ENCODE measurements at regions not wholly inside any gene's neighbourhood (a gene's known extent, or its start where the extent isn't known, plus 50 kb on each side); places are given as distances from the start of the nearest gene placed in this dataset.

DNA sequence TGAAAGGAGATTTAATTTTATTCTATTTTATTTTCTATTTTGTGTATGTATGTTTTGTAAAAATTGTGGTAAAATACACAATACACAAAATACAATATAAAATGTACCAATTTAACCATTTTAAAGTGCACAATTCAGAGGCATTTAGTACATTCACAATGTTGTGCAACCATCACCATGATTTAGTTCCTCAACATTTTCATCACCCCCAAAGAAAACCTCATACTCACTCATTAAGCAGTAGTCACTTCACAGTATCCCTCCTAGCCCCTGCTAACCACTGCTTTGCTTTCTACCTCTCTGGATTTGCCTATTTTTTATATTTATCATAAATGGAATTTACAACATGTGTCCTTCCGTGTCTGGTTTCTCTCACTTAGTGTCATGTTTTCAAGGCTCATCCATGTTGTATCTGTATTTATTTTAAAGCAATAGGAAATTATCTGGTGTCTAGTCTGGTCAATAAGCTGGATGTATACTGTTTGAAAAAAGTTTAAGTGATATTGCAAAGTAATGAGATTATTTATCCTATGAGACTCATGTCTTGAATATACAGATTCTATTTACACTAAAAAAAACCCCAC lies 77.9 kb upstream of the GLS start:
- Histone ChIP-seq H3K36me3 (ENCODE audit: control insufficient read depth in 2 of 2, insufficient read depth in 1 of 2, low read length in 2 of 2) (no peaks in the 10 kb centered on the region), H3K4me3 (ENCODE audit: low read depth, low read length) (no peak overlapping the region), H3K9me3 (ENCODE audit: control insufficient read depth, insufficient read depth, low read depth, low read length) (no peaks in the 10 kb centered on the region), H3K27ac (ENCODE audit: extremely low read depth, low read depth, low read length) (no peak overlapping the region), H3K4me1 (ENCODE audit: control insufficient read depth, insufficient read depth, low read length) (no peaks in the 10 kb centered on the region)
- TF ChIP-seq ZNF350 (tag by site-specific recombination; IDR thresholded peaks at IDR 0.05) = no peak
- TF ChIP-seq REPIN1 (tag by site-specific recombination; IDR thresholded peaks at IDR 0.05; ENCODE audit: low read depth) = no peak
- no peak for TF ChIP-seq ZNF223 (tag by site-specific recombination; IDR thresholded peaks at IDR 0.05)
- no peak for TF ChIP-seq ZNF133 (tag by site-specific recombination; IDR thresholded peaks at IDR 0.05)
- no peak for TF ChIP-seq ZNF423 (tag by site-specific recombination; IDR thresholded peaks at IDR 0.05)
- ChIA-PET CTCF (interaction anchor here (1.0 to 1.1 kb wide), 2 partner anchors 7 to 19 kb away, joined by 3 to 4 read pairs; no protein-coding TSS in a partner anchor), POLR2A (interaction anchor here (1.0 kb wide), 1 partner anchor 78 kb away, joined by 4 read pairs; the partner anchor contains the start of gene GLS)

- Histone ChIP-seq H3K4me1 (ENCODE audit: control insufficient read depth, insufficient read depth, low read length) (no peaks in the 10 kb centered on the region), H3K4me3 (ENCODE audit: low read depth, low read length) (no peak overlapping the region), H3K27ac (ENCODE audit: extremely low read depth, low read depth, low read length) (no peak overlapping the region), H3K36me3 (ENCODE audit: control insufficient read depth in 2 of 2, insufficient read depth in 1 of 2, low read length in 2 of 2) (no peaks in the 10 kb centered on the region), H3K9me3 (ENCODE audit: control insufficient read depth, insufficient read depth, low read depth, low read length) (no peaks in the 10 kb centered on the region)
- CTCF ChIA-PET = interaction anchor here (0.6 to 3.3 kb wide), 6 partner anchors 16 to 1055 kb away, joined by 3 to 17 read pairs (median 4); no protein-coding TSS in a partner anchor
- POLR2A ChIA-PET = no interaction called here
- no peak for TF ChIP-seq ZNF169 (tag by site-specific recombination; IDR thresholded peaks at IDR 0.05)
- no peak for TF ChIP-seq ZNF416 (tag by site-specific recombination; IDR thresholded peaks at IDR 0.05)
- no peak for TF ChIP-seq ZNF549 (tag by site-specific recombination; IDR thresholded peaks at IDR 0.05)
- no peak for TF ChIP-seq ZNF558 (tag by site-specific recombination; IDR thresholded peaks at IDR 0.05)
- TF ChIP-seq ZNF654 (tag by site-specific recombination; IDR thresholded peaks at IDR 0.05; ENCODE audit: low read depth) = peak; percentile 45
- no peak for TF ChIP-seq ZFHX2 (tag by site-specific recombination; conservative IDR thresholded peaks at IDR 0.05)
Measured at GRCh38 chr2:190804182-190804795, 76.3 kb upstream of the GLS start.

DNA sequence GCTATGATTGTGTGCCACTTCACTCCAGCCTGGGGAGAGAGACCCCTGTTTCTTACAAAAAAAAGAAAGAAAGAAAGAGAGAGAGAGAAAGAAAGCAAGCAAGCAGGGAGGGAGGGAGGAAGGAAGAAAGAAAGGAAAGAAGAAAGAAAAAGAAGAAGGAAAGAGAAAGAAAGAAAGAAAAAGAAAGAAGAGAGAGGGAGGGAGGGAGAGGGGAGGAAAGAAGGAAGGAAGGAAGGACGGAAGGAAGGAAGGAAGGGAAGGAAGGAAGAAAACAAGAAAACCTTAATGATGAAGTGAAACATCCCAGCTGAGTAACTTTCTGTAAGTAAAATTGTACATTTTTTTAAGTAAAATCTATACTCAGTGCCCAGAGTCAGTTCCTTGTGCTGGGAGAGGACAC lies 75.5 kb upstream of the GLS start:
- Histone ChIP-seq H3K4me1 (ENCODE audit: control insufficient read depth, insufficient read depth, low read length) (no peaks in the 10 kb centered on the region), H3K4me3 (ENCODE audit: low read depth, low read length) (no peak overlapping the region), H3K9me3 (ENCODE audit: control insufficient read depth, insufficient read depth, low read depth, low read length) (no peaks in the 10 kb centered on the region), H3K36me3 (ENCODE audit: control insufficient read depth in 2 of 2, insufficient read depth in 1 of 2, low read length in 2 of 2) (no peaks in the 10 kb centered on the region), H3K27ac (ENCODE audit: extremely low read depth, low read depth, low read length) (no peak overlapping the region)
- CTCF ChIA-PET = interaction anchor here (0.6 to 3.3 kb wide), 5 partner anchors 15 to 1055 kb away, joined by 3 to 17 read pairs (median 4); no protein-coding TSS in a partner anchor
- POLR2A ChIA-PET = no interaction called here
- 0 out of 2 replicates have a peak, but pooled peaks have one; percentile 35 for TF ChIP-seq PRDM1 (tag by site-specific recombination; IDR thresholded peaks at IDR 0.05)
- peak; percentile 80 for TF ChIP-seq ZNF366 (tag by site-specific recombination; conservative IDR thresholded peaks at IDR 0.05)
- TF ChIP-seq ZNF660 (tag by site-specific recombination; IDR thresholded peaks at IDR 0.05) = no peak
- no peak for TF ChIP-seq MZF1 (tag by site-specific recombination; IDR thresholded peaks at IDR 0.05; ENCODE audit: borderline replicate concordance)
- TF ChIP-seq, protein P1, sequence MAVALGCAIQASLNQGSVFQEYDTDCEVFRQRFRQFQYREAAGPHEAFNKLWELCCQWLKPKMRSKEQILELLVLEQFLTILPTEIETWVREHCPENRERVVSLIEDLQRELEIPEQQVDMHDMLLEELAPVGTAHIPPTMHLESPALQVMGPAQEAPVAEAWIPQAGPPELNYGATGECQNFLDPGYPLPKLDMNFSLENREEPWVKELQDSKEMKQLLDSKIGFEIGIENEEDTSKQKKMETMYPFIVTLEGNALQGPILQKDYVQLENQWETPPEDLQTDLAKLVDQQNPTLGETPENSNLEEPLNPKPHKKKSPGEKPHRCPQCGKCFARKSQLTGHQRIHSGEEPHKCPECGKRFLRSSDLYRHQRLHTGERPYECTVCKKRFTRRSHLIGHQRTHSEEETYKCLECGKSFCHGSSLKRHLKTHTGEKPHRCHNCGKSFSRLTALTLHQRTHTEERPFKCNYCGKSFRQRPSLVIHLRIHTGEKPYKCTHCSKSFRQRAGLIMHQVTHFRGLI (tag by site-specific recombination; IDR thresholded peaks at IDR 0.05) = no peak
- TF ChIP-seq ZNF416 (tag by site-specific recombination; IDR thresholded peaks at IDR 0.05) = no peak
- TF ChIP-seq ZNF302 (tag by site-specific recombination; IDR thresholded peaks at IDR 0.05; ENCODE audit: low read depth) = no peak
- TF ChIP-seq, protein P2, sequence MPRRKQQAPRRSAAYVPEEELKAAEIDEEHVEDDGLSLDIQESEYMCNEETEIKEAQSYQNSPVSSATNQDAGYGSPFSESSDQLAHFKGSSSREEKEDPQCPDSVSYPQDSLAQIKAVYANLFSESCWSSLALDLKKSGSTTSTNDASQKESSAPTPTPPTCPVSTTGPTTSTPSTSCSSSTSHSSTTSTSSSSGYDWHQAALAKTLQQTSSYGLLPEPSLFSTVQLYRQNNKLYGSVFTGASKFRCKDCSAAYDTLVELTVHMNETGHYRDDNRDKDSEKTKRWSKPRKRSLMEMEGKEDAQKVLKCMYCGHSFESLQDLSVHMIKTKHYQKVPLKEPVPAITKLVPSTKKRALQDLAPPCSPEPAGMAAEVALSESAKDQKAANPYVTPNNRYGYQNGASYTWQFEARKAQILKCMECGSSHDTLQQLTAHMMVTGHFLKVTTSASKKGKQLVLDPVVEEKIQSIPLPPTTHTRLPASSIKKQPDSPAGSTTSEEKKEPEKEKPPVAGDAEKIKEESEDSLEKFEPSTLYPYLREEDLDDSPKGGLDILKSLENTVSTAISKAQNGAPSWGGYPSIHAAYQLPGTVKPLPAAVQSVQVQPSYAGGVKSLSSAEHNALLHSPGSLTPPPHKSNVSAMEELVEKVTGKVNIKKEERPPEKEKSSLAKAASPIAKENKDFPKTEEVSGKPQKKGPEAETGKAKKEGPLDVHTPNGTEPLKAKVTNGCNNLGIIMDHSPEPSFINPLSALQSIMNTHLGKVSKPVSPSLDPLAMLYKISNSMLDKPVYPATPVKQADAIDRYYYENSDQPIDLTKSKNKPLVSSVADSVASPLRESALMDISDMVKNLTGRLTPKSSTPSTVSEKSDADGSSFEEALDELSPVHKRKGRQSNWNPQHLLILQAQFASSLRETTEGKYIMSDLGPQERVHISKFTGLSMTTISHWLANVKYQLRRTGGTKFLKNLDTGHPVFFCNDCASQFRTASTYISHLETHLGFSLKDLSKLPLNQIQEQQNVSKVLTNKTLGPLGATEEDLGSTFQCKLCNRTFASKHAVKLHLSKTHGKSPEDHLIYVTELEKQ (tag by site-specific recombination; IDR thresholded peaks at IDR 0.05; ENCODE audit: borderline replicate concordance) = no peak
- TF ChIP-seq BCL11A (tag by site-specific recombination; IDR thresholded peaks at IDR 0.05; ENCODE audit: low read depth) = no peak
- TF ChIP-seq ZNF518A (tag by site-specific recombination; conservative IDR thresholded peaks at IDR 0.05; ENCODE audit: low read depth) = no peak
- no peak for TF ChIP-seq ZNF10 (tag by site-specific recombination; IDR thresholded peaks at IDR 0.05)
